ENCODE measurements at regions not wholly inside any gene's neighbourhood (a gene's known extent, or its start where the extent isn't known, plus 50 kb on each side); places are given as distances from the start of the nearest gene placed in this dataset.

DNA sequence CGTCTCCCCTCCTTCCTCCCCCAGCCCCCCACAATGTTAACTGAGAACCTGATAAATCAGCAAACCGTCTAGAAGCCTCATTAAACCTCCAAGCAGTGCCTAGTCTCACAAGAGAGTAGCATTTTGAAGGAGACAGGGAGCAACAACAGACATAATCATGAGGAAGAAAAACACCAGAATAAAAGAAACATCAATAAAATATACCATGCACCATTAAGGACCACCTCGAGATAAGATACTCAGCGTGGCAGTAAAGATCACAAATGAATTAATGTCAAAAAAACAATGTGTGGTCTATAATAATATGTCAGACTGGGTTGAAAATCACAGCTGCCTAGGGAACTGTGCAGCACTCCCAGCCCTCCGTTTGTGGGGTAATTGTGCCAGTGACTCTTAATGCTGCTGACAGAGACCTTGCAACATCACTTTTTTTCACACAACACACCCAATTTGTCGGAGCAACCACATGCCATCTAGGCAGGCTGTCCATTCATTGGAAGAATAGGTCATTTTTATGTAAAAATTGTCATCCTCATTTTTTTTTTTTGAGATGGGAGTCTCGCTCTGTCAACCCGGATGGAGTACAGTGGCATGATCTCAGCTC lies 450.8 kb upstream of the WWC1 start:
- H3K4me3 ChIP-seq (ENCODE audit: low read depth, low read length), result no peak overlapping the region
- DNase-seq (ENCODE audit: low read depth), result no peak
- no peak for TF ChIP-seq CTCF (IDR thresholded peaks at IDR 0.05; ENCODE audit: control insufficient read depth, extremely low read depth, insufficient read depth)

DNA sequence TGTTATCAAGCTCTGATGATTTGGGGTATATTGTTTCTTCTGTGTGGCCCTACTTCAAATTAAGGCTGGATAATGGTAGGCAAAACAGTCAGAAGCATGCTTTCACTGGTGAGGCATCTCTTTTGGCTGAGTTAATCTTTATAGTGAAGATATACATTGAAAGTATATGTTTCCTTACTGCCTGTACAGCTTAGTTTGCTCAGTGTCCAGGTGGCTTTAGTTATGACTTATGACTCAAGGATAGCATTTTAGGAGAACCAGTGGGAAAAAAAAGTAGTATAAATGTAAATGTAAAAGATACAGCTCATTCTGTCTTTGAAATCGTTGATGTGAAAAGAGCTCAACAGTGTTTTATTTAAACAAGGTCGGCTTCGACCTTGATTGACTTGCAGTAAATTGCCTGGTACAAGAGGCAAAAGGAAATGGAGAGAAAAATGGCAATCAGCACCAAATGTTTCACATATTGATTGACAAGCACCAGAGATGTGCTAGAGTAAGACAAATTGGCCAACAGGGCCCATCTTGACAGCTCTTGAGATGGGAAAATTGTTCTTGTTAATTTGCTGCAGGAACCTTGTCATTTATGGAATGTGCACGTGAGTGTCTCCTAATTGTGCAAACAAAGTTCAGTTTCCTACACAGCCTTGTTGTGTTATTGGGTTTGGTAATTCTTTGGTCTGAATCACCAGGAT lies 447.4 kb upstream of the WWC1 start:
- H3K4me3 ChIP-seq (ENCODE audit: low read depth, low read length), result no peak overlapping the region
- TF ChIP-seq CTCF (IDR thresholded peaks at IDR 0.05; ENCODE audit: control insufficient read depth, extremely low read depth, insufficient read depth), result no peak
- DNase-seq (ENCODE audit: low read depth), result no peak

DNA sequence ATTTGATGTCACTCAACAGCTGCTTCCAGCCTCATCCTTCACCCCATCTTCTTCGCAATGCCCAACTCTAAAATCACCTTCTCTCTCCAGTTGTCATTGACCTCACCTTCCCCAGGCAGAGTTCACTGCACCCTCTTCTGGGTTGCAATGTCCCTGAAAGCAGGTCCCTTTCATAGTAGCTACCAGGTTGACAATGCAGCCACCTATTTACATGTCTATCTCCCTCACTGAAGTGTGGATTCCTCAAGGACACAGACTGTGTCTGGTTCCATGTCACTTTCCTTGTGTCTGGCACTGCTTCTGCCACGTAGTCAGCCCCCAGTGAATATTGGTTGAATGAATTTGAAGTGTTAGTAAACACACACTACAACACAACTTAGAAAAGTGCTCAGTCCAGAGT lies 445.5 kb upstream of the WWC1 start:
- H3K4me3 ChIP-seq (ENCODE audit: low read depth, low read length), result no peak overlapping the region
- DNase-seq (ENCODE audit: low read depth), result no peak
- TF ChIP-seq CTCF (IDR thresholded peaks at IDR 0.05; ENCODE audit: control insufficient read depth, extremely low read depth, insufficient read depth), result no peak

- TF ChIP-seq CTCF (IDR thresholded peaks at IDR 0.05; ENCODE audit: control insufficient read depth, extremely low read depth, insufficient read depth), result no peak
- no peak overlapping the region for H3K4me3 ChIP-seq (ENCODE audit: low read depth, low read length)
- no peak for DNase-seq (ENCODE audit: low read depth)
These were observed 441.6 kb upstream of the WWC1 start for GRCh38 chr5:167849874-167850273.

GRCh38 chr5:167850911-167851310 lies 440.5 kb upstream of the WWC1 start:
- TF ChIP-seq CTCF (IDR thresholded peaks at IDR 0.05; ENCODE audit: control insufficient read depth, extremely low read depth, insufficient read depth), result no peak
- DNase-seq (ENCODE audit: low read depth), result no peak
- no peak overlapping the region for H3K4me3 ChIP-seq (ENCODE audit: low read depth, low read length)

DNA sequence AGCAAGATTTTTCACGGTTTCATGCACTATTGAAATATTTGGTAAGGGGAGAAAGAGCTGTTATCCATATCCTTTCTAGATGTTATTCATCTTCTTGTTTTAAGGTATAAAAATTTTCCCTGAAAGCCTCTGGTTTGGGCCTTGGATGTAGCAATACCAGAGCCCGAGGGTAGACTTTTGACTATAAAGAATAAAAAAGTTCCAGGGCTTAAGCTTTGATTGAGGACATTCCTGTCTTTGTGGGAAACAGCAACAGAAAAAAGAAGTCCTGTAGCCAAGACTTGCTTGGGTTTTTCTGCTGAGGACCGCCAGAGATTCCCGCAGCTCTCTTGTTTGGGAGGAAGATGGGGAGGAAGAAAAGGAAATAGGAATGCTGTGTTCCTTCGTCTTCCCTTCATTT lies 440.0 kb upstream of the WWC1 start:
- H3K4me3 ChIP-seq (ENCODE audit: low read depth, low read length), result no peak overlapping the region
- no peak for TF ChIP-seq CTCF (IDR thresholded peaks at IDR 0.05; ENCODE audit: control insufficient read depth, extremely low read depth, insufficient read depth)
- no peak for DNase-seq (ENCODE audit: low read depth)

DNA sequence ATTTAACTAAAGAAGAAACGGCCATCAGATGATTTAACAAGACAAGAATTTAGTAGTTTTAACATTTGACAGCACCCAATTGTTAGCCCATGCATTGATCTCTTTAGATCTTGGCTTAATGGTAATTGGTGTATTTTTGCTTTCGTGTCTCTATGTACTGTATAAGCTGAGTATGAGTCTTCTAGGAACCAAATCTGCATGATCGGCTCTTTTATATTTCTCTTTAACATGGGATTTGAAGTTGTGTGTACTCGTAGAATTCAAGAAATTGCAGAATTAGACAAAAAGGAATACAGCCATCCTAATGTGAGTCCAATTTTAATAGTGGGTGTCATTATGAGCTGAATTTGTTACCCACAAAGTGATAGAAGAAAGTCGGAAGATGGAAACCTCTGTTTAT lies 438.9 kb upstream of the WWC1 start:
- TF ChIP-seq CTCF (IDR thresholded peaks at IDR 0.05; ENCODE audit: control insufficient read depth, extremely low read depth, insufficient read depth), result no peak
- DNase-seq (ENCODE audit: low read depth), result no peak
- H3K4me3 ChIP-seq (ENCODE audit: low read depth, low read length), result no peak overlapping the region

Measured in LNCaP clone FGC (cell line).